Tibial nerve (tissue), 4 donors: ENCODE measurements at regions not wholly inside any gene's neighbourhood (a gene's known extent, or its start where the extent isn't known, plus 50 kb on each side); places are given as distances from the start of the nearest gene placed in this dataset.

ENCODE experiments used
- DNase-seq, 2 donors: peaks; one replicate each; pipeline ENCODE4 v3.0.0-alpha.2; 2019; ENCODE audit warnings: low spot score in 2 of 2
- H3K27ac ChIP-seq, 4 donors: fragments of 200-600 bp; sonication (generic) in 3 of 4; one replicate each; pipeline ENCODE4 v1.5.1; 2017 to 2019; ENCODE audit warnings: mild to moderate bottlenecking in 1 of 4
- H3K27me3 ChIP-seq, 2 donors: fragments of 200-600 bp; sonication (generic) in 1 of 2; one replicate each; pipeline versions ENCODE4 v1.5.1 to v1.6.0; 2017 to 2019
- H3K36me3 ChIP-seq, 3 donors: fragments of 200-600 bp; sonication (generic); one replicate each; pipeline ENCODE4 v1.5.1; 2018 to 2019
- H3K4me1 ChIP-seq, 4 donors: fragments of 200-600 bp; sonication (generic) in 3 of 4; one replicate each; pipeline ENCODE4 v1.5.1; 2017 to 2019
- H3K4me3 ChIP-seq, 4 donors: fragments of 200-600 bp; sonication (generic) in 3 of 4; one replicate each; pipeline ENCODE4 v1.5.1; 2017 to 2019; ENCODE audit warnings: mild to moderate bottlenecking in 1 of 4, moderate library complexity in 1 of 4
- H3K9me3 ChIP-seq, 4 donors: fragments of 200-600 bp; sonication (generic) in 3 of 4; one replicate each; pipeline ENCODE4 v1.5.1; 2017 to 2019
- EP300 ChIP-seq, 2 donors: sonication (generic); formaldehyde crosslinking; IDR thresholded peaks; one replicate each; pipeline ENCODE4 v1.6.1; 2017; ENCODE audit warnings: antibody characterized with exemption in 2 of 2, mild to moderate bottlenecking in 1 of 2
- POLR2A ChIP-seq, 2 donors: fragments of 450-650 bp; IDR thresholded peaks; one replicate each; pipeline ENCODE4 v1.6.1; 2017; ENCODE audit warnings: antibody characterized with exemption in 2 of 2, mild to moderate bottlenecking in 2 of 2, moderate library complexity in 2 of 2
- WGBS, 2 donors: methylation state at CpG; one replicate each; pipeline ENCODE4 v1.1.5; 2018; 5-methylcytosine and 5-hydroxymethylcytosine counted together
- TF ChIP-seq, protein P1 (sequence below), 5 experiments: fragments of 200-600 bp in 3 of 5; fragments of 450-650 bp in 2 of 5; sonication (generic) in 3 of 5; IDR thresholded peaks; one replicate each; pipeline ENCODE4 v1.5.1; 2016 to 2019; ENCODE audit warnings: antibody characterized with exemption in 5 of 5, mild to moderate bottlenecking in 3 of 5, moderate library complexity in 2 of 5

- no peak for DNase-seq
- TF ChIP-seq, protein P1, sequence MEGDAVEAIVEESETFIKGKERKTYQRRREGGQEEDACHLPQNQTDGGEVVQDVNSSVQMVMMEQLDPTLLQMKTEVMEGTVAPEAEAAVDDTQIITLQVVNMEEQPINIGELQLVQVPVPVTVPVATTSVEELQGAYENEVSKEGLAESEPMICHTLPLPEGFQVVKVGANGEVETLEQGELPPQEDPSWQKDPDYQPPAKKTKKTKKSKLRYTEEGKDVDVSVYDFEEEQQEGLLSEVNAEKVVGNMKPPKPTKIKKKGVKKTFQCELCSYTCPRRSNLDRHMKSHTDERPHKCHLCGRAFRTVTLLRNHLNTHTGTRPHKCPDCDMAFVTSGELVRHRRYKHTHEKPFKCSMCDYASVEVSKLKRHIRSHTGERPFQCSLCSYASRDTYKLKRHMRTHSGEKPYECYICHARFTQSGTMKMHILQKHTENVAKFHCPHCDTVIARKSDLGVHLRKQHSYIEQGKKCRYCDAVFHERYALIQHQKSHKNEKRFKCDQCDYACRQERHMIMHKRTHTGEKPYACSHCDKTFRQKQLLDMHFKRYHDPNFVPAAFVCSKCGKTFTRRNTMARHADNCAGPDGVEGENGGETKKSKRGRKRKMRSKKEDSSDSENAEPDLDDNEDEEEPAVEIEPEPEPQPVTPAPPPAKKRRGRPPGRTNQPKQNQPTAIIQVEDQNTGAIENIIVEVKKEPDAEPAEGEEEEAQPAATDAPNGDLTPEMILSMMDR (IDR thresholded peaks at IDR 0.05) = no peak
- TF ChIP-seq POLR2A (IDR thresholded peaks at IDR 0.05) (no peak), EP300 (IDR thresholded peaks at IDR 0.05) (no peak)
- Histone ChIP-seq H3K9me3 (peaks cover 0 to 4% (median 0%) of the 10 kb centered on the region in 4 donors), H3K4me1 (no peaks in the 10 kb centered on the region), H3K4me3 (no peak overlapping the region), H3K27me3 (no peaks in the 10 kb centered on the region), H3K36me3 (no peaks in the 10 kb centered on the region), H3K27ac (no peak overlapping the region)
Observed at GRCh38 chr12:127570387-127570786, 696.6 kb upstream of the TMEM132C start.

GRCh38 chr12:127570793-127571360, 696.1 kb upstream of the TMEM132C start:
- Histone ChIP-seq H3K27me3 (no peaks in the 10 kb centered on the region), H3K4me3 (no peak overlapping the region), H3K36me3 (no peaks in the 10 kb centered on the region), H3K9me3 (peaks cover 0 to 4% (median 0%) of the 10 kb centered on the region in 4 donors), H3K27ac (no peak overlapping the region), H3K4me1 (no peaks in the 10 kb centered on the region)
- no peak for DNase-seq
- TF ChIP-seq EP300 (IDR thresholded peaks at IDR 0.05) (no peak), POLR2A (IDR thresholded peaks at IDR 0.05) (no peak)
- TF ChIP-seq, protein P1 (IDR thresholded peaks at IDR 0.05) = no peak
- 58 to 63% methylated on average over 10 of the region's 10 CpGs for WGBS, 2 donors

GRCh38 chr12:127571578-127571977, 695.4 kb upstream of the TMEM132C start:
- WGBS, 2 donors = 60 to 74% methylated on average over 3 of the region's 3 CpGs
- Histone ChIP-seq H3K27me3 (no peaks in the 10 kb centered on the region), H3K9me3 (peaks cover 0 to 4% (median 0%) of the 10 kb centered on the region in 4 donors), H3K4me1 (no peaks in the 10 kb centered on the region), H3K27ac (no peak overlapping the region), H3K4me3 (no peak overlapping the region), H3K36me3 (no peaks in the 10 kb centered on the region)
- DNase-seq = no peak
- TF ChIP-seq EP300 (IDR thresholded peaks at IDR 0.05) (no peak), POLR2A (IDR thresholded peaks at IDR 0.05) (no peak)

GRCh38 chr12:127579446-127579845, 687.5 kb upstream of the TMEM132C start:
- no peak overlapping the region for H3K27ac ChIP-seq
- H3K4me3 ChIP-seq = no peak overlapping the region
- WGBS, 2 donors = 79 to 89% methylated on average over 1 of the region's 1 CpG
- H3K36me3 ChIP-seq = no peaks in the 10 kb centered on the region
- no peak for DNase-seq
- no peaks in the 10 kb centered on the region for H3K4me1 ChIP-seq
- no peaks in the 10 kb centered on the region for H3K9me3 ChIP-seq
- TF ChIP-seq EP300 (IDR thresholded peaks at IDR 0.05) (no peak), POLR2A (IDR thresholded peaks at IDR 0.05) (no peak)
- TF ChIP-seq, protein P1 (IDR thresholded peaks at IDR 0.05) = no peak
- no peaks in the 10 kb centered on the region for H3K27me3 ChIP-seq

DNA sequence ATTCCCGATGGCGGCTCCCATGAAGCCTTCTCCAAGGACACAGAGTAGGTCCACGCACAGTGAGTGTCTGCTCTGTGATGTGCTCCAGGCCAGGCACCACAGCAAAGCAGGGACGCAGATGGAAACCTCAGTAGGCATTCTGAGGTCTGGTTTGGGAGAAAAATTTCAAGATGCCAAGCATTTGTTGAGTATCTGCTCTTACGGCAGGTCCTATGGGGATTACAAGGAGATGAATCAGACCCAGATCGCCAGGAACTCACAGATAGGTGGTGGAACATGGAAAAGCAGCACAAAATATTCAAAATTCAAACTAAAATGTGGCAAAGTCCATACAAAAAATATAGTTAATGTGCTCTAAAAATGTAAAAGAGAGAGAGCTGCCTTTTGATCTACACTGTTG, 684.9 kb upstream of the TMEM132C start:
- DNase-seq = no peak
- Histone ChIP-seq H3K4me1 (no peaks in the 10 kb centered on the region), H3K9me3 (no peaks in the 10 kb centered on the region), H3K4me3 (no peak overlapping the region), H3K27me3 (no peaks in the 10 kb centered on the region), H3K36me3 (no peaks in the 10 kb centered on the region), H3K27ac (no peak overlapping the region)
- TF ChIP-seq POLR2A (IDR thresholded peaks at IDR 0.05) (no peak), EP300 (IDR thresholded peaks at IDR 0.05) (no peak)
- TF ChIP-seq, protein P1 (IDR thresholded peaks at IDR 0.05) = no peak
- WGBS, 2 donors = 72% methylated on average over 6 of the region's 6 CpGs

DNA sequence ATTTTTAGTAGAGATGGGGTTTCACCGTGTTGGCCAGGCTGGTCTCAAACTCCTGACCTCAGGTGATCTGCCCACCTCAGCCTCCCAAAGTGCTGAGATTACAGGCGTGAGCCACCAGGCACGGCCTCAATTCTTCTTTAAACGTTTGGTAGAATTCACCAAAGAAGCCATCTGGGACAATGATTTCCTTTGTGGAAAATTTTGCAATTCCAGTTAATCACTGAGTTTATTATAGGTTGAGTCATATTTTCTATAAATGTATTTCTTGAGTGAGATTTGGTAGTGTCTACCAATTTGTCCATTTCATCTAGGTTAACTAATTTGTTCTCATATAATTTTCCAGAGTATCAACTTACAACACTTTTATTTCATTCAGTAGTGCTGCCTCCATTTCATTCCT, 683.9 kb upstream of the TMEM132C start:
- Histone ChIP-seq H3K27ac (no peak overlapping the region), H3K36me3 (no peaks in the 10 kb centered on the region), H3K4me3 (no peak overlapping the region), H3K9me3 (no peaks in the 10 kb centered on the region), H3K4me1 (no peaks in the 10 kb centered on the region), H3K27me3 (no peaks in the 10 kb centered on the region)
- TF ChIP-seq, protein P1 (IDR thresholded peaks at IDR 0.05) = no peak
- TF ChIP-seq EP300 (IDR thresholded peaks at IDR 0.05) (no peak), POLR2A (IDR thresholded peaks at IDR 0.05) (no peak)
- no peak for DNase-seq
- 76 to 77% methylated on average over 4 of the region's 4 CpGs for WGBS, 2 donors
